ENCODE measurements at regions not wholly inside any gene's neighbourhood (a gene's known extent, or its start where the extent isn't known, plus 50 kb on each side); places are given as distances from the start of the nearest gene placed in this dataset.

- no peak for DNase-seq
Measured at GRCh38 chr18:77448046-77448445, 198.4 kb downstream of the GALR1 start.

GRCh38 chr18:77455004-77455403 is 205.4 kb downstream of the GALR1 start:
- no peak for DNase-seq

GRCh38 chr18:77457681-77458080 is 208.0 kb downstream of the GALR1 start:
- no peak for DNase-seq

GRCh38 chr18:77461062-77461688 is 211.5 kb downstream of the GALR1 start:
- no peak for DNase-seq

- no peak for DNase-seq
Measured at GRCh38 chr18:77464917-77465316, 215.3 kb downstream of the GALR1 start.

GRCh38 chr18:77466890-77467289 is 217.2 kb downstream of the GALR1 start:
- DNase-seq, result no peak

- no peak for DNase-seq
Measured at GRCh38 chr18:77469131-77469530, 219.5 kb downstream of the GALR1 start.

- DNase-seq, result no peak
Measured at GRCh38 chr18:77470569-77471413, 221.1 kb downstream of the GALR1 start.

GRCh38 chr18:77472509-77472908 is 222.9 kb downstream of the GALR1 start:
- no peak for DNase-seq

GRCh38 chr18:77478646-77479442 is 229.2 kb downstream of the GALR1 start:
- DNase-seq, result no peak

GRCh38 chr18:77481541-77481940 is 231.9 kb downstream of the GALR1 start:
- no peak for DNase-seq

GRCh38 chr18:77482190-77483085 is 232.8 kb downstream of the GALR1 start:
- DNase-seq, result no peak

GRCh38 chr18:77486985-77487384 is 237.3 kb downstream of the GALR1 start:
- DNase-seq, result no peak

- DNase-seq, result no peak
Measured at GRCh38 chr18:77487951-77488740, 238.5 kb downstream of the GALR1 start.

- no peak for DNase-seq
Measured at GRCh38 chr18:77495079-77495478, 245.4 kb downstream of the GALR1 start.

GRCh38 chr18:77495982-77496690 is 246.5 kb downstream of the GALR1 start:
- no peak for DNase-seq

- DNase-seq, result no peak
Measured at GRCh38 chr18:77501266-77501665, 251.6 kb downstream of the GALR1 start.

- DNase-seq, result no peak
Measured at GRCh38 chr18:77505499-77505898, 255.9 kb downstream of the GALR1 start.

- DNase-seq, result no peak
Measured at GRCh38 chr18:77512152-77512551, 262.5 kb downstream of the GALR1 start.

GRCh38 chr18:77517901-77518300 is 268.3 kb downstream of the GALR1 start:
- DNase-seq, result no peak

- no peak for DNase-seq
Measured at GRCh38 chr18:77520767-77521166, 271.1 kb downstream of the GALR1 start.

Measured in COR-L47 (cell line).